ENCODE measurements at regions not wholly inside any gene's neighbourhood (a gene's known extent, or its start where the extent isn't known, plus 50 kb on each side); places are given as distances from the start of the nearest gene placed in this dataset.

GRCh38 chr13:86976521-86977324 lies 694.4 kb upstream of the SLITRK5 start:
- intact Hi-C loops (cut with DNase I), result no loop called here
- DNase-seq (ENCODE audit: missing footprints) (no peak), ATAC-seq (no peak)

- intact Hi-C loops (cut with DNase I), result no loop called here
- ATAC-seq (no peak), DNase-seq (ENCODE audit: missing footprints) (no peak)
Observed at GRCh38 chr13:86986448-86986847, 684.7 kb upstream of the SLITRK5 start.

DNA sequence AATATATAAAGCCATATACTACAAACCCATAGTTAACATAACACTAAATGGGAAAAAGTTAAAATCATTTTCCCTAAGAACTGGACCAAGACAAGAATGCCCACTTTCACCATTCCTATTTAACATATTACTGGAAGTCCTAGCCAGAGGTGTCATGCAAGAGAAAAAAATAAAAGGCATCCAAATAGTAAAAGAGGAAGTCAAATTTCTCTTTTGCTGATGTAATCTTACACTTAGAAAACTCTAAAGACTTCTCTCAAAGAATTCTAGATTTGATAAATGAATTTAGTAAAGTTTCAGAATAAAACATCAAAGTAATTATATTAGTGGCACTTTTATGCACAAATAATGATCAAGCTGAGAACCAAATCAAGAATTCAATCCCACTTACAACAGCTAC lies 678.9 kb upstream of the SLITRK5 start:
- DNase-seq (ENCODE audit: missing footprints) (no peak), ATAC-seq (no peak)
- intact Hi-C loops (cut with DNase I), result no loop called here

- ATAC-seq, result no peak
- no peak for DNase-seq (ENCODE audit: missing footprints)
- intact Hi-C loops (cut with DNase I), result no loop called here
Observed at GRCh38 chr13:87003265-87003664, 667.9 kb upstream of the SLITRK5 start.

DNA sequence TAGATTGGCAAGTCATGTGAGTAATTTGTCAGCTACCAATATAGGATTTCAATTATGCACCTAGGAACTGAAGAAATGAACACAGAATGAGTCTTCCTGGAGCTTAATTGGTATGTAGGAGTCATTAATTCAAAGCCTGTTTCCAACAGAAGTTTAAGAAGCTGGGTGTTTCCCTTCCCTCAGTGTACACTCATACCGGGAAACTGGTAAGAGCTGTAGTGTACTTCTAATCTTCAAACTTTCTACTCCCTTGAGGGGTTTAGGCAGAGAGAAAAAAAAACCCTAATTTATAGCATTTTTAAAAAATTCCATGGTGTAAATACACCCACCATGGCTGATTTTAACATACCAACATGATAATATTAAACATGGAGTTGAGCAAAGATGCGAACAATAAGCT lies 665.7 kb upstream of the SLITRK5 start:
- ATAC-seq (no peak), DNase-seq (ENCODE audit: missing footprints) (no peak)
- intact Hi-C loops (cut with DNase I), result no loop called here

DNA sequence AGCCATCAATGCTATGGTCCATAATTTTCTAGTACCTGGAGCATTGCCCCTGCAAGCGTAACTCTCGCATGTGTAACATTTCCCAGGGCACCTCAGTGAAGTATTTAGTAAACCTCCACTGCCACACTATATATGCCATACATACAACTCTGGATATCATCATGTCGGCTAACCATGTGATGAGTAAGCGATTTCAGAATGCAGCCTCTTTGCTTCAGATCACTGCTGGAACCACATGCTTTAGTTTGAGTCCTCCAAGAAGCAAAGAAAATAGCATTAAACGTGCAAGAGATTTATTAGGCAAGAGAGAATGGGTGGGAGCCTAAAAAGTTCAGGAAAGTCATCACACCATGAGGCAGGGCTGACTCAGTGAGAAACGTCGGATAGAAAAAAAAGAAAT lies 635.6 kb upstream of the SLITRK5 start:
- intact Hi-C loops (cut with DNase I), result no loop called here
- no peak for ATAC-seq
- DNase-seq (ENCODE audit: missing footprints), result no peak

DNA sequence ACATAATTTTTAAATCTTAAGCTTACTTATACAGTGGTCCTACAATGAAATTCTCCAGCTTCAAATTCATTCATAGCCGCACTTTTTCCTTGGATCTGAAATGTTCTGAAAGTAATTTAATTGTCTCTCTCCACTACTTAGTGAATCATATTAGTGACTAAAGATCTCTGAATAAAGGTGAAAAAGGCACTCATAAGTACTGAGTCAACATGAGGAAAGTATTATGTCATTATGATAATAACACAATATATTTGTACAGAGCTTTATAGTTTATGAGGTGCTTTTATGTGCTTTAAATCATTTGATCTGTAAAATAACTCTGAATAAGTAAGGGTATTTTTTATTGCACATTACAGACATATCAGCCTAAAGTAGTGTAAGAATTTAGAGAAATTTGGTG lies 628.2 kb upstream of the SLITRK5 start:
- intact Hi-C loops (cut with DNase I), result no loop called here
- DNase-seq (ENCODE audit: missing footprints), result no peak
- ATAC-seq, result no peak

DNA sequence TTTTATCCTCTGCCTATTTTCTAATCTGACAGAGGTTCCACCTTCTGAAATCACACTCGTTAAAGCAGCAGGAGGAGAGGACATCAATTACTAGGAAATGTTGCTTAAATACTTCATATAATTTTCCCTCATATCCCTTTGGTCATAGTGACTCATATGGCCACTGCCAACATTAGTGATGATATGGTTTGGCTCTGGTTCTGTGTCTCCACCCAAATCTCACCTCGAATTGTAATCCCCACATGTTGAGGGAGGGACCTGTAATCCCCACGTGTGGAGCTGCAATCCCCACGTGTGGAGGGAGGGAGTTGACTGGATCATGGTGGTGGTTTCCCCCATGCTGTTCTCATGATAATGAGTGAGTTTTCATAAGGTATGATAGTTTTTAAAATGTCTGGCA lies 618.4 kb upstream of the SLITRK5 start:
- ATAC-seq (no peak), DNase-seq (ENCODE audit: missing footprints) (no peak)
- intact Hi-C loops (cut with DNase I), result no loop called here

- intact Hi-C loops (cut with DNase I), result no loop called here
- ATAC-seq, result no peak
- DNase-seq (ENCODE audit: missing footprints), result no peak
Observed at GRCh38 chr13:87057807-87058520, 613.2 kb upstream of the SLITRK5 start.

DNA sequence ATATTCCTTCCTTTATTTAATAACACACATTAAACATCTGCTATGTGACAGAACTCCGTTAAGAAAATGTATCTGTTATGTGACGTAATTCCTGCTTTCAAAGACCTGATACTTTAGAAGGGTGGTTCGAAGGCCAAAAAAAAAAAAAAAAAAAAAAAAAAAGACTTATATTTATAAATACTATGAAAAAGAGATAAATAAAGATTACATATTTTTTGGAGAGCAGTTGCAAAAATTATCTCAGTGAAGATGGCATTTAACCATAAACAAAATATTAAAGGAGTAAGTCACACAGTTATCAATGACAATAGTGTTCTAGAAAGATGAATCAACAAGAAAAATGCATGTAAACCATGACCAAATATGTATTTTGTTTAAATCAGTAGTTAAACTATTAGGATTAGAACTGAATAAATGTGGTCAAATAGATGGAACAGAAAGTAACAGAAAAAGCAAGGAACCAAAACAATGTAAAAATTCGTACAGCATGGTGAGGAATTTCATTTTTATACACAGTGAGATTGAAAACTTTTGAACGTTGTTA lies 612.3 kb upstream of the SLITRK5 start:
- no peak for DNase-seq (ENCODE audit: missing footprints)
- intact Hi-C loops (cut with DNase I), result no loop called here
- ATAC-seq, result no peak

DNA sequence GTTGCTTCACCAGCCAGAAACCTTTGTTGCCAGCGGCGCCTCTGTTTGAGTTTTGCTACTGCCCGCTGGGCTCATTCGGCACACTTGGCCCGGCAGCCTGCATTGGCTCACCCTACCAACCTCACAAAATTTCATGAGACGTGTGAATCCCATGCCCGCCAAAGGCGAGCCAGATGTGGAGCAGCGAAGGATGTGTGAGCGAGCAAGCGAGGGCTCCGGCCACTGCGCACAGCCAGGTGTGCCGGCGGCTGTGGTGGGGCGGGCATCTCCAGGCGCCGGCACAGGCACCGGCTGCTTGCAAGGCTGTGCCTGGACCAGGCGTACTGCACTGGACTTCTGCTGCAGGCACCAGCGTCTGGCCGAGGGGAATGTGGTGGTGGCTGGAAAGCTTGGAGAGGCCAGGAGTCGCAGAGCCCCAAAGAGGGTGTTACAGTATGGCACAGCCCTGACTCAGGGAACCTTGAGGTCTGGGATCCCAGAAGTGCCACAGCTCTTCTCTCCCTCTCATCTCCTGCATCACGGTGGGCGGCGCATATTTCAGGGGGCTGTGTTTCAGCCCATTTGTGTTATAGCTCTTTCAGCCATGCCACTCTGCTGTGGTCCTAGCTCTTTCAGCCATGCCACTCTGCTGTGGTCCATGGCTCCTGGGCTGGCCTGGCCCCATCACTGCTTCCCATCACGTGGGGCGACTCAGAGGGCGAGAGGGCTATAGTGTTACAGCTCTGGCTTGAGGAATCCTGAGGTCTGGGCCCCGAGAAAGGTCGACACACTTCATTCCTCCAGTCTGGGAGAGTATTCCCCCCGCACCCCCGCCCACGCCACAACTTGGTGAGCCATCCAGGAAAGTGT lies 592.0 kb upstream of the SLITRK5 start:
- intact Hi-C loops (cut with DNase I), result no loop called here
- peak; percentile 37 for DNase-seq (ENCODE audit: missing footprints)
- ATAC-seq, result no peak

DNA sequence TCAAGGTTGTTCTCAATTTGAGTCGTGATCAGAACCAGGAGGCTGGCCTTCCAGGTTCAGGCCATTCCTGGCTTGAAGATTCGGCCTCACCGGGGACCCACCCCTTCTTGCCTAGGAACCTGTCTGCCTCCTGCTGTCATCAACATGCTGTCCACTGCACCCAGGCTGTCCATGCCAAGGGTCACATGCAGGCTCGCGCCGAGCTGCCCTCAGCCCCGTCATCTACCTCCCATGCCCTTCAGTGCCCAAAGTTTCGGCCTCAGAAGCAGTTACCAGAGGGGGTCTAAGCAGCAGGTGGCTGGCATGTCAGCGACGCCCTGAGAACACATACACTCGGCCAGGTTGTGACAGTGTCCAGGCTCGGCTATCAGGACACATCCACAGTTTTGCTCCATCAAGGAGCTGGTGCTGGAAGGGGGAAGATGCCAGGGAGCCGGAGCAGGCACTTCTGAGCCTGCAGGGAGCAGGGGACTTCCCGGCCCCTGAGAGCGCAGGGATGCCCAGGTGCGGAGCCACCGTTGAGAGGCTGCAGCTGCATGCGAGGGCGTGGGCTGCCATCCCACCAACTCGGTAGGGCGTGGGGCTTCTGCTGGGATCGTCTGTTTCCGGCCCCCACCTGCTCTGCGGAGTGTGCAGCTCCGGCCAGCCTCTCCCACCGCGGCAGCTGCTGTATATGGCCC lies 590.9 kb upstream of the SLITRK5 start:
- intact Hi-C loops (cut with DNase I), result no loop called here
- DNase-seq (ENCODE audit: missing footprints), result peak; percentile 44
- no peak for ATAC-seq

DNA sequence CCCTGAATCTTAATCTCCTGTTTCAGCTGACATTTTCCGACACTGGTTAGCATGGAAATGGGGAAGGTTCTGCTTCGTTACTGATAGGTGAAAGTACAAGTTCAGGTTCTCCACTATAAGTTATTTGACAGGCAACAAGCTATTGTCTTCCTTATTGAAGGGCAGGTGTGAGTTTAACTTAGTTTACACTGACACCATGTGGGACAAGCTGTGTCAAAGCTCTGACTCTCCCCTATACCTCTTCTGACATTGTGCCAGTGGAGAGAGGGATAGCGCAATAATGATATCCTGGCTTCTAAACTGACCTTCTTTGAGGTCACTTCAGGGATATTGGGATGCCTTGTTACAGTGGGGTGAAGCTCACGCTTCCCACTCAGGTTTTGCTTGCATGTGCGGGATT lies 587.0 kb upstream of the SLITRK5 start:
- ATAC-seq, result no peak
- DNase-seq (ENCODE audit: missing footprints), result no peak
- intact Hi-C loops (cut with DNase I), result no loop called here

DNA sequence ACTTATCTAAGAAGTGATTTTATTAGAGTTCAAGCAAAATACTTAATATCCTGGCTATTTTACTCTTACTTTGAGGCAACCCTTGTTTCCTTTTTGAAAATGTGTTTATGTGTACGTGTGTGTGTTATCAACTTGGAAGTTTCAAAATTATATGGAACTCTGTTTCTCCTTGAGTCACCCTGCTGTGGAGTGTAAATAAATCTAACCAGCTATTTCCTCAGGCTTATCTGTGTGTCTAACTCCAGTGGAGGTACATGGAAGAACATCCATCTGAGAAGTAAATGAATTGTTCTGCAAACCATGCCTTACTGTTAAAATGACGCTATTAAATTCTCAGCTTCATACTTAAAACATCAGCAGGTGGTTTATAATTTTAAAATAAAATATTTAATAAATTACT lies 583.4 kb upstream of the SLITRK5 start:
- intact Hi-C loops (cut with DNase I), result no loop called here
- ATAC-seq (no peak), DNase-seq (ENCODE audit: missing footprints) (no peak)

- intact Hi-C loops (cut with DNase I), result no loop called here
- no peak for DNase-seq (ENCODE audit: missing footprints)
- ATAC-seq, result no peak
Observed at GRCh38 chr13:87089391-87089790, 581.8 kb upstream of the SLITRK5 start.

DNA sequence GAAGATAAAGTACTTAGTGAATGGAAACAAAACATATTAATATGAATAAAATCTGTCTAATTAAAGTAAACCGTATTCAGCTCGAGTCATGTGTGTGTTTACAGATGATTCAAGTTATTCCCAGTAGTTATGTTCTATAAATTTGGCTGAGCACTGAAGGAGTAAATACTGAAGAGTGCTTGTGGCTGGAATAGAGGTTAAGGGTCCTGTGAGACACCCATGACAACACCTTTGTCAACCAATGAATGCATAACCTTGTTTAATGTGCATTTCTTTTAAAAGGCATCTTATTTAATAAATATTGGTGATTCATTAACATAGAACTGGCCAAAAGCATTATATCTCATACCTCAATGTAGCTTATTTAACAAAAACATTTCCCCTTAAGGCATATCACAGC lies 577.8 kb upstream of the SLITRK5 start:
- no peak for ATAC-seq
- no peak for DNase-seq (ENCODE audit: missing footprints)
- intact Hi-C loops (cut with DNase I), result no loop called here

- no peak for DNase-seq (ENCODE audit: missing footprints)
- no peak for ATAC-seq
- intact Hi-C loops (cut with DNase I), result no loop called here
Observed at GRCh38 chr13:87094646-87095045, 576.5 kb upstream of the SLITRK5 start.

DNA sequence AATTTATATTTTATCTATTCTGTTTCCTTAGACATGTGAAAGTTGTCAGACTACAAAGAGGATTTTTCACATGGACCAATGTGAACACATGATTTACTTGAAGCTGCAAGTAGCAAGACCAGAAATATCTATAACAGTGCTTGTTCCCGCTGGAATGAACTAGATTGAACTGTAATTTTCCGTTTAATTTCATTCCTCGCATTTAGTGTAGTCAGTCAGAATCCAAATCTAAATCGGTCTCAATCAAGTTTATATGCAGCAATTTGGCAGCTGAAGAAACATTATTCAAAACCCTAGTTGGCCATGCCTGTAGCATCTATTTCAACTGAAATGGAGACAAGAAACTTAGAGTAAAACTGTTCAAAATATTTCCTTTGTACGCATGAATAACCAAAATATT lies 570.7 kb upstream of the SLITRK5 start:
- intact Hi-C loops (cut with DNase I), result no loop called here
- no peak for DNase-seq (ENCODE audit: missing footprints)
- ATAC-seq, result no peak

DNA sequence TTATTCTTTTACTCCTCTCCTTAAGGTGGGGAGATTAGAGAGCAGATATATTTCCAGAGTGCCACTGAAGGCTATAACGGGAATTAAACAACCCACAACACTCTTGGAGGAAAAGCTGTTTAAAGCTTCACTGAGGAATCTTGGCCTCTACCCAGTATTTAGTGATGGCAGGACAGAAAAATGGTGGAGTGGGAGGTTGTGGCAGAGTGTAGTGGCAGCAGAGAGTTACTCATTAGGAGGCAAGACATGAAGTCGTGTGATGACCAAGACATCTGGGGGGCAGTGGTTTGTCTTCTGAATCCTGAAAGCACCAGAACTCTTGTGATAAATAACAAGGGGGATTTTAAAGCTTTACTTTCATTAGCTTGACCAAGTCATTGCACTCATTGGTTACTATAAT lies 563.5 kb upstream of the SLITRK5 start:
- intact Hi-C loops (cut with DNase I), result no loop called here
- DNase-seq (ENCODE audit: missing footprints) (no peak), ATAC-seq (no peak)

All from Right ventricle myocardium inferior (tissue), 1 donor.